GM03348 (cell line): ENCODE measurements at regions not wholly inside any gene's neighbourhood (a gene's known extent, or its start where the extent isn't known, plus 50 kb on each side); places are given as distances from the start of the nearest gene placed in this dataset.
"Not testable (repeated sequence)": the region's sequence is repeated elsewhere in the genome, so short reads cannot be mapped to it uniquely, and the experiment has no call there.

Source experiments
- DNase-seq: peaks from one replicate; pipeline ENCODE4 v3.0.0; 2012; ENCODE audit warnings: low spot score

DNA sequence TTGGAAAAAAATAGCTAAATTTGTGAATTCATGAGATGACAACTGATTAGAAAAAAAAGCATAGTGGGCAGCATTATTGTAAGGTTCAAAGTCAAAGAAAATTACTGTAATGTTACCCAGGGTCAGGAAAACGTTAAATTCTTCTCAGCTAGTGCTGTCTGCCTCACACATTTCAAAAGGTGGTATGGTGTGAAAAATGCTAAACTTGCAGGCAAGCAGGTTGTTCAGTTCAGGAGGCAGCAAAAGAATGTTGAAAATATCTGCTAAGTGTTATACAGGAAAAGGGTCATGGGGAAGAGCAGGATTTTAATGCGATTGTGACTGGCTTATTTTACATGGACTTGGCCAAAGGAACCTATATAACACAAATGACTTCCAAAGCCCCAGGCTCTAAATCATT is 232.5 kb upstream of the NDST3 start:
- DNase-seq: no peak

DNA sequence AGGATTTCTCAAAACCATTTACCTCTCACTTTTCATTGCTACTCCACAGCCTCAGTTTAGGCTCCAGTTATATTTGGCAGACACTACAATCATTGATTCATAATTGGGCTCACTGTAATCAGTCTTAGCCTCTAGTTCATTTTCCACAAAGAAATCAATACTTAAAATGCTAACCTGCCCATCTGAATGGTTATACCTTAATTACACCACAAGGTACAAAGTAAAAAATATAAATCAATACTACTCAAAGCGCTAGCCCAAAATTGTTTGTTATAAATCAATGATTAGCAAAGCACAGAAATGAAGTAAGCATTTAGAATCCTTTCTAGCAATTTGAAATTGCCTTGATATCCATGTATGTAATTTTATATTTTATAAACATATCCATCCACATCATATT is 222.6 kb upstream of the NDST3 start:
- DNase-seq: no peak

DNA sequence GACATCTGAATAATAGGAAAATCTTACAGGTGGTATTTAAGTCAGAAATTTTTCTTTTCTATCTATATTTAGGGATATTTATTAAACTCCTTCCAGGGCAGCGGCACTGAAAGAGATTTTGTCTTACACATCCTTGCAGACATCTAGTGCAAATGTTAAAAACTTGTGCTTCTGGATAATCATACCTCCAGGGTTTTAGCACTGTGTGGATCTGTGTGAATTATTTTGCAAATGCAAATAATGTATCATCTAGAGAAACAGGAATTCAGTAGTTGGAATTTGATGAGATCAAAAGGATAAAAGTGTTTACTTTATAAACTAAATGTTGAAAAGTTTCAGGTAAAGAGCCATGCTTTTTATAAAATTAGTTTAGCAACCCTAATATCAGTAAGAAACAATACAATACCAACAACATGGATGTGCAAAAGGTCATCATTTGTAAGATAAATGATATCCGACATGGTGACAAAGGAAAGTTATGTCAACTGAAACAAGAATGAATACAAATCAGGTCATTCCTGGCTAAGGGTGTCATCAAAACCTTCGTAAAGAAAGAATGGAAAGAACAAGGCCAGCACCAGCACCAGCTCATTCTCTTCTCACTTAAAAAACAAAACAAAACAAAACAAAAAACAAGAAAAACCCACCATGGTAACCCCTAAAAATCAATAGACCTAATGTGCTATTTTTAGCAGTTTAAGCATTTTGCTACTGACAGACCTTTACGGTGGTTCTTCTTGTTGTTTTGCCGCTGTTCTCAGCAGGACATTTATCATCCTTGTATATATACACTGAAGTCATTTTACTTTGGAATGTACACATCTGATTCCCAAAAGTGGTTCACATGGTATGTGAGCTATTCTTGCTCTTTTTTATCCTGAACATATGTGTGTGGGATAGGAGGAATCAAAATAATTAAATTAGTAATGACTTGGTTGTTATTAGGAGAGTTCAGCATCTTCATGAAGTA is 219.7 kb upstream of the NDST3 start:
- no peak for DNase-seq

DNA sequence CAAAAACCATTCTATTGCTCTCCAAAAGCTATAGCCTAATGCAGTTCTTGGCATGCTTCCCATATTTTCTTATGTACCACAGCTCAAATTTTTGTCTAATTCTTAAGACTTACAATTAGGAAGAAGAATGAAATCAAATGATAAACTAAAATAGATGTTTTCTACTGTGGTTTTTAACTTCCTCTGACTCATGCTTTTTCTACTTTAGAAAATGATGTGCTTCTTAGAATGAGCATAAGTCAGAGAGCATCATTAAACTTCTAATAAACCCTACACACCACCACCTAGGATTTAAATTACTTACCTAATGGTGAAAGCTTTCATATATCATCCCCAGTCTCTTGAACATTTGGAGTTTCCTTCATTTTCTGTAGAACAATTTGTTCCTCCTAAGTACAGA is 217.0 kb upstream of the NDST3 start:
- no peak for DNase-seq

DNA sequence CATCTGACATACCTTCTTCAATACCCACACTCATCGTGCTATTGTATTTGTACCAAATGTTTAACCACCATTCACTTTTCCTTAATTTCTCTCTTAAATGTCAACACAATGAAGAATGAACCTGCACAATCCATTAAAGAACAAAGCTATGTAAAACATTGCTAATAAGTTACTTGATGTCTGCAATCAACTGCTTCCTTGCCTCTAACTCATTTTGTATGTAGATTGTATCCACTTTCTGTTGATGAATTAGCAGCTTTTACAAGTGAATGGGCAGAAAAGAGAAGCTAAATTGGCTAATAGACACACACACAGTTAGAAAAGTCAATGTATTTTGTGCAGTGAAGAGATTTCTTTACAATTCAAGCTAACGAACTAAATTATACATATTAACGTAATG is 212.5 kb upstream of the NDST3 start:
- no peak for DNase-seq

DNA sequence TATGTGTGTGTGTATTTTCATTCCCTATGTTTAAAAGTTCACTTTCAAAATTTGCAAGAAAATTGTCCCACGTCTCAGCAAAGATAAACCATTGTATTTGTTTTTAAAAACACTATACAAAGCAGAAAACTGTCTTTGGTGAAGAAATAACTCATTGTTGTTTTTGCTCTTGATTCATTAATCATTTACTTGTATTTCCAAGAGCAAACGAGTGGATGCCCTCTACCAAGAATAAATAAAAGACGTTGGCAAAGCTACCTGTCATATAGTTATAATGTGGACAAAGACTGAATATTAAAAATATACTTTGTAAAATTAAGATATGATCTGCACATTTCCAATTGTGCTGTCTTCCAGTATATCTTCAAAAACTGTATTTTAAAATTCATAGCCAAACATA is 210.9 kb upstream of the NDST3 start:
- no peak for DNase-seq

DNA sequence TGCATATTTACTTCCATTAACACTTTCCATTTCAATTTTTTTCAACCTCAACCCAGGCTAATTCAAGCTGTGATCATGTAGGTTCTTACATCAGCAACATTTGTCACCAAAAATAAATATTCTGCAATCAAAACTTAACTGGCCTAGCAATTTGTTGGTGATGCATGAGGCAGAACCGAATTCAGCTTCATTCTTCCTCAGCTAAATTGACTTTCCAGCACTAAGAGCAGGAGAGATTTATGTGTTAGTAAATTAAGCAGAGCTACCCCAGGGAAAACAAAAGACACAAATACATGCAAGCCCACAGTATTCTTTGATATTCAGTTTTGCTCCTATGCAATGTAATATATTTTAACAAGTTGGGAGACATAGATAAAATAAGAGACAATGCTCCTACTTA is 208.7 kb upstream of the NDST3 start:
- no peak for DNase-seq

DNA sequence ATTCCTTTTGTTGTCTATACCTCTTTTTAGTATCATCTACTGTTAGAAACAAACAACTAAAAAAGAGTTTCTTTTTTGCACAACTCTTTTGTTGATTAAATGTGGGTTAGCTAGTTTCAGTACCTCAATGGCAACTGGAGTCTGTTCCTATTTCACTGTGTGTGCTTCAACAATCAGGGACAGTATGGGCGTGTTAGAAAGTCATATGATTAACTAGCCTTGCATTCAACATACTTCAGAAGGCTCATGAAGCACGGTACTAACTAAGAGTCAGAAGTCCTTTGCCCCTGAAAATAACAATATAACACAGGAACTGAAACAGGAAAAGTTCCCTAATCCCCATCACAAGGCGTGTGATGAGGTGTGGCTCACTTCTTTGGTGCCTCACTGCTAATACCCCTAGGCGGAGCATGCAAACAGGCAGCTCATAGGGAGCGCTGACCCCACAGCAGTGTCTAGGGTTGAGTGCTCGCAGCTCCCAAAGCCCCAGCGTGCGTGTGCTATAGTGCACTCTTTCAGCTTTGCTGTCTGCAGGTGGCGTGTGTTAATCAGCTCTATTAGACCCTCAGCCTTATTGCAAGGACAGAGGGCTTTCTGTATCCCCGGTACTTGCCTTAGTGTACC is 203.1 kb upstream of the NDST3 start:
- DNase-seq: no peak

DNA sequence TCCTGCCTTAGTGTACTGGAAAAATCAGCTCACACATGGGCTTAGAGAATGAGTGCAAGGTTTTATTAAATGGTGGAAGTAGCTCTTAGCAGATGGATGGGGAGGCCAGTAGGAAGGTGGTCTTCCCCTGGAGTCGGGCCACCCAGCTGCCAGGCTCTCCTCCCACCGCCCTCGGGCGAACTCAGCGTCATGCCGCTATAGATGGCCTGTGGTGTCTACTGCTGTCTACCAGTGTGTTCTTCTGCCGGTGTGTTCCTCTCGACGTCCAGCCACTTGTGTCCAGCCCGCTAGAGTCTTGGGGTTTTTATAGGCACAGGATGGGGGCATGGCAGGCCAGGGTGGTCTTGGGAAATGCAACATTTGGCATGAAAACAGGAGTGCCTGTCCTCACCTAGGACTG is 198.7 kb upstream of the NDST3 start:
- DNase-seq: no peak

DNA sequence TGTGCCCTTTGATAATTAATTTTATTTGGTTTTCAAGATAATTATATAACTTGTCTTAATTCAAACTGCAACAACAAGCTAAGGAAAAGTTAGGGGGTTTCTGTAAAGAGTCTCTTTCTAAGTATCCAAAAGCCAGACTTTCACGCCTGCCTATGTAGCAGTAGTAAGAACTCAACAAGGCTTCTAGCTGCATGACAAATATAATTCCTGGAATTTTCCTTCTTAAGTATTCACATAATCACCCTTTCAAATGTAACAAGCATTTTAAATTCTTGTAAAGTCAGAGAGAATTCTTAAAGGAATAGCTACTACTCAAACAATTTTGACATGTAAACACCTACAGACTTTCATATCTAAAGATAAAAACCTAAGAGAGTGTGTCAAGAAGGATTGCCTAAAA is 189.7 kb upstream of the NDST3 start:
- DNase-seq: no peak

DNA sequence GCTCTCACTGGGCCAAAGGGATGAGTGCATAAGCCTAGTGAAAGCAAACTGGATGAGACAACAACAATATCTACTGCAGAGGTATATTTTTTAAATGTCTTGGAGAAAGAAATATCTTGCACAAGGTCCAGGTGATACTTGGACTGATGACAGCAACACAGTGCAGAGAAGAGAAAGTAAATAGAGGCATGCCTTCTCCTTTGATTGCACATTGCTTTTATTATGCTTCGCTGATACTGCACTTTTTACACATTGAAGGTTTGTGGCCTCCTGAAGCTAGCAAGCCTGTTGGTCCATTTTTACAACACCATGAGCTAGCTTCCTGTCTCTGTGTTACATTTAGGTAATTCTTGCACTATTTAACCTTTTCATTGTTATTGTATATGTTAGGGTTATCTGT is 189.0 kb upstream of the NDST3 start:
- no peak for DNase-seq

DNA sequence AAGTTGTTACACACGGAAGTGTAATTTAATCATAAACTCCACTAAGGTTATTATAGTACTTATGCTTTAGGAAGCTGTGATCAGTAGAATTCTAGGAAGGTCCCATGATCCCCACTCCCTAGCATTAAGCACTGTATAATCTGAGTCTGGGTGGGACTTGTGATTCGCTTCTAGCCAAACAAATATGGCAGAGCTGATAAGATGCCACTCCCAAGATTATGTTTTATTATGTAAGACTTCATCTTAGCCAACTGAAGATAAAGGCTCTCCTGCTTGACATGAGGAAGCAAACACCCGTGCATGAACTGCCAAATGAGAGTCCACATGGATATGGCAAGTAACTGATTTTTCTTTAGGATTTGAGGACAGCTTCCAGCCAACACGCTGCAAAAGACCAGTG is 186.4 kb upstream of the NDST3 start:
- no peak for DNase-seq

DNA sequence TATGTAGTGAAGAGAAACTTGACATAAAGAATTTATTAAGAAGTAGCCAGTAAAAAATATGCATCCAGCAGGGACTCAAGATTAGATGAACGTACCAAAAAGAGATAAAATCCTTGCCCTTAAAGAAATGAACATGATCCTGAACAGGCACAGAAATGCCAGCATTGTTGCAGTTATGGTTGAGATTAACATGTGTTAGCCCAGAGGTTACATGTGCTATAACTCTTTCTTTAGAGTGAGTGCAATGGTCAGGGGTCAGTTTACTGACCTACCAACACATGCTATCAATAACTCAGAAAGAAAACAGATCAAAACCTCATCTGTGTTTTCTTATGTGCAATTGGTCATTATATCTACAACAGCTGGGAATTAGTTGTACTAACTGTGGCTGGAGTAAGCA is 166.1 kb upstream of the NDST3 start:
- no peak for DNase-seq

DNA sequence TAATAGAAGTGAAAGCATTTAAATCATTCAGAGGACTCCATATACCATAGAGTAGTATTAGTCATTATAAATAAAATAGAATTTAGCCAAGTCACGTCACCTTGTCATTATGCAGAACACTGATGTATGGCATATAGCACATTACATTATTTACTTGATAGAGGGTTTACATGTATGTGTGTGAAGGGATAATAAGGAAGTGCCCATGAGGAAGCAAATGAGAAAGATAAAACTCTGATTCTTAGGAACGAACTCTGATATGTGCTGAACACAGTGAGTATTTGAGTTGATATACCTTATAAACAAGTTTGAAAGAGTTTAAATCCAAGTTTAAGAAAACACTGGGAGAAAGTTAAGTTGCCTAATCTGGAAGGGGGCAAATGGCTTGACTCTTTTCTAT is 160.5 kb upstream of the NDST3 start:
- no peak for DNase-seq

DNA sequence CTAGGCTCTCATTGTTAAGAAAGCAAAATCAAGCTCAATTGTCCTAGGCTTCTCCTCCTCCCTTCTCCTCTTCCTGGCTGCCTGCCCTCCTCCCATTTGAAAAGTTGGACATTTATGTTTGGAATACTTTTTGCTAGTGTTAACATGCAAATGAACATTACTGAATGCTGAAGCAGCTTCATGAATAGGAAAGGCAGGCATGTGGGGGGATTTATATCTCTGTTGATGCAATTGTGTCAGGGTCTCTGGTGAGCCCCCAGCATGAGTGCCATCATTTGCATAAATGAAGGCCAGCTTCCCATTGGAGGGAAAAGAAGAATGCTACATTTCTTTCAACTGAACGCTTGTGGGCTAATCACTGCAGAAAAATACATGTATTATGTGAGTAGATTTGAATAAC is 160.1 kb upstream of the NDST3 start:
- no peak for DNase-seq

DNA sequence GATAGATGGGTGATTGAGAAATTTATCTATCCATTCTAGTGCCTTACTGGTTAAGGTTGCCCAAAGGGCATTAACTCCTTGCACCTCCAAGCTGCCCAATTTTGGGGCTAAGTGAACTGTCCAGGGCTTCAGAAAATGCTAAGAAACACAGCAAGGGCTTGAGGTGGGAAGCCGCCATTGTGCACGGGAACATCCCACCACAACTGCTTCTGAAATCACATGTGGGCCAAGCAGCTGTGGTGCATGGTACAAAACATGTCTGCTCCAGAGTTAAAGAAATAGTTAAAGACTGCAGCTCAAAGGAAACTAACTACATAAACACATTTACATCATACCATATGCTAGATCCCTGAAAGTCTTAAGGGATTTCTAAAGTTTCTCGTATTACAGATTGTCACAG is 144.3 kb upstream of the NDST3 start:
- DNase-seq: no peak

DNA sequence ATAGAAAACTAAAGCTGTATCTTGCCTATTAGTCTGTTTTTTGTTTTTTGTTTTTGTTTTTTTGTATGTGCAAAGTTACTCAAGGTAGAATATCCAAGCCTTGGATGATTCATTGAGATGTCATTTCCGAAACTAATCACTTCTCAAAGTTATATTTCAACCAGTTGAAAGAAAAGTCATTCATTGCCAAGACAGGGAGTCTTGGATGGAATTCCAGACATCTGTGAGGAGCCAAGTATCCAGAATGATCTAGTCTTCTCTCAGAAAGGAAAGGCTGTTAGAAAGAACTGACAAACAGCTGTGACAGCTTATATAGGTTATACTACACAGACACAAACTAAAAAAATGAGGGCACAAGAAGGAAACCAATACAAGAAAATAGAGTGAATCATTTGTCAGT is 141.1 kb upstream of the NDST3 start:
- DNase-seq: no peak

DNA sequence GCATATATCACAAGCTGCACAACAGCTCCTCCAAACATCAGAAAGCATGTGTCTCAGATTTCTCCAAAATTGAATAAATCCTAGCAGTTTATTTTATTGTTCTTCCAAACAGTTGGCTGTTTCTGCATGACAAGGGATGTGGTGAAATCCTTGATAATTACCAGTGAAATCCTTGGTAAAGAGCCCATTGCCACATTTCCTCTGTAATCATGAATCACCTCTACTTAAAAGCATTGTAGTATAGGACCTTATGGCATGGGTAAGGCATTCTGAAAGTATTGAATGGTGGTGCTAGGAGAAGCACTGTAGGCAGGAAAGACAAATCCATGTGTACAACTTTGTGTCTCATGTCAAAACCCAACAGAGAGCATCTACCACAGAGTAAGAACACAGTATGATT is 135.8 kb upstream of the NDST3 start:
- DNase-seq: no peak

DNA sequence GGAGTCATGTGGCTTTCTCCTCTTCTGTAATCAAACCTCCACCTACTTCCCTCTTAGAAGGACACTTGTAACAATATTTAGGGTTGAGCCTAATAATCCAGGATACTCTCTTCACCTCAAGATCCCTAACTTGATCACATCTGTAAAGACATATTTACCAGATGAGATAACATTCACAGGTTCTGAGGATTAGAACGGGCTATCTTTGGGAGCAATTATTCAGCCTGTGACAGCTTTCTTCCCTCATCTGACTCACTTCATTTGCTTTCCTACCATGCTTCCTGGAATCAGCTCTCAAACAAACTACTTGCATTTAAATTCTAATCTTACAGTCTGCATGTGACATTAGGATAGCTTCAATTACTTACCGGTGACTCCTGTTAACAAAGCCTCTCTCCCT is 133.5 kb upstream of the NDST3 start:
- no peak for DNase-seq

DNA sequence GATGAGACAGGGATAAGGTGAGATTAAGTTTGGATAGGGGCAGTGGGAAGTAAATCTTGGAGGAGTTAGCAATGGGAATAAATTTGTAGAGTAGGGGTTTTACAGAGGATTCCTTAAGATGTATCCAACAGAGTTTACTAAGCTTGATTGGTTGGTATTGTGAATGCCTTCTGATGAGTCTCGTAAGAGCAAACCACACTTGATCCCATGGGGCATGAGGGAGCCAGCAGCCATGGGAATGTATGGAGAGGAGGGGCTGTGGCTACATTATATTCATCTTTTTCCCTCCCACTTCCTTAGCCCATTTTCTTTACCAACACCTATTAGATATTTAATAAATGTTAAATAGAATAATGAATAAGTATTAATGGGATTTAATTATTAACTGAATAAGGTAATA is 126.6 kb upstream of the NDST3 start:
- DNase-seq: no peak

DNA sequence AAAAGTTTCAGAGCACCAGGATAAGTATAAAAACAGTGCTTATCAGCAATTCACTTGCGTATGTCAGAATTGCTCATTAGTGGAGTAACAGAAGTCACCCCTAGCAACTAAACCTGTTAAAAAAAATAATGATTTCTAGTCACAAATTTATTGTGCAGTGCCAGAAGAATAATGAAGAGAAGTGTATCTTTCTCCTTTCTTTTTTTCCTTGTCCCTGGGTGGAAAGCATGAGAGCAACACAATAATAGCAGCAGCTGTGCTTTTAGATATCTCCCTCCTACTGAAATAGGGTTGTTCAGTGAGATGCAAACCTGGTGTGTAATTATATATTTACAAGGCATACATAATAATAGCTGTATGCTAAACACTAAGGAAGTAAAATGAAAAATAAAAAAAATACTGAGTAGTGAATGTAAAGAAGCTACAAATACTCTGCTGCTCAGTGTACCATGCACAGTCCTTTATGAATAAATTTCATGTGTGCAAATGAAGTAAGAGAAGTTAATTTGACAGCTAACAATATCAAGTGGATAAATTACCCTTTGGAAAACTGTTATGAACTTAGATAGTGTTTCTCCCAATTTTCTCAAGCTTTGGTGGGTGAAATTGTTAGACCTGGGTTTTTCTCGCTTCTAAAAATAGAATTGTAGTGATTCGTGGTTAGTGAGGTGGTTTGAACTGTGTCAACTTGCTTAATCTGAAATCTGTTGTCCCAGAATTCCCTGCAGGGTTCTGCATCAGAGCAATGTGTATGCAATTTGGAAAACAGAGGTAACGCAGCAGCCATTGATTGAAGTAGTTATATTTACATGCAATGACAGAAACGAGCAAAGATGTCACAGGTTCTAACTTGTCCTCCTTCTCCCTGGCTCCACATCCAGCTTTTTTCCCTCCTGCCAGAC is 125.7 kb upstream of the NDST3 start:
- DNase-seq: no peak

DNA sequence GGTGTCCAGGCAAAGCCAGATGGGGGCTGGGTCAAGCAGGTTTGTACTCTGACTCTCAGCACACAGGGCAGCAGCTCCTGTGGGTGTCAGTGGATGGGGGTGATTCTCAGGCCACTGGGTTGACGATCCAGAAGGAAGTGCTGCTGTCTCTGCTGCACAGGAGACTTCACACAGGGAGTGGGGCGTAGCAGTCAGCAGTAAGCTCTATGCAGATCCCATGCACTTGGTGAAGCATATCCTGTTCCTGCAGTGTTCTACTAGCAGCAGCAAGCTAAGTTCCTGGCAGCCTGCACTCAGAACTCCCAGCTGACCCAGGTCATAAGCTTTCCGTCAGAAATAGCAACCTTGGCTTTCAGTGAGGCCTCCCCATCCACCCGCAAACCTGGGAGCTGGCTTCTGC is 117.6 kb upstream of the NDST3 start:
- no peak for DNase-seq

DNA sequence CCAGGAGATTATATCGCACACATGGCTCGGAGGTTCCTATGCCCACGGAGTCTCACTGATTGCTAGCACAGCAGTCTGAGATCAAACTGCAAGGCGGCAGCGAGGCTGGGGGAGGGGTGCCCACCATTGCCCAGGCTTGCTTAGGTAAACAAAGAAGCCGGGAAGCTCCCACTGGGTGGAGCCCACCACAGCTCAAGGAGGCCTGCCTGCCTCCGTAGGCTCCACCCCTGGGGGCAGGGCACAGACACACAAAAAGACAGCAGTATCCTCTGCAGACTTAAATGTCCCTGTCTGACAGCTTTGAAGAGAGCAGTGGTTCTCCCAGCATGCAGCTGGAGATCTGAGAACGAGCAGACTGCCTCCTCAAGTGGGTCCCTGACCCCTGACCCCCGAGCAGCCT is 112.0 kb upstream of the NDST3 start:
- DNase-seq: not testable (repeated sequence)
